GM12878 (cell line): ENCODE measurements at regions not wholly inside any gene's neighbourhood (a gene's known extent, or its start where the extent isn't known, plus 50 kb on each side); places are given as distances from the start of the nearest gene placed in this dataset.

ENCODE experiments used
- ATAC-seq: fragments of 200-7000 bp; cut with Tn5 transposase; 3 replicates; pipeline ENCODE4 v1.9.1; 2020; ENCODE audit warnings: mild to moderate bottlenecking, moderate library complexity
- BruUV-seq: library from RNA; stranded (reverse); fragments of 400-500 nt; replicated peaks from 2 replicates; lab custom pipeline; 2021; lab: Mats Ljungman, UMichigan
- CTCF ChIA-PET: fragments of 300-600 bp; sonication (Branson Sonifier 250); formaldehyde crosslinking; extraction: SDS; loops from one replicate; lab custom pipeline; 2021; ENCODE audit warnings: inconsistent platforms; lab: Yijun Ruan, JAX
- POLR2A ChIA-PET: fragments of 350-600 bp; formaldehyde crosslinking; extraction: SDS; loops from one replicate; lab custom pipeline; 2021; ENCODE audit warnings: inconsistent platforms; lab: Charles Lee
- RAD21 ChIA-PET: fragments of 300-600 bp; sonication (Branson Sonifier 250); formaldehyde crosslinking; loops from one replicate; lab custom pipeline; 2023; ENCODE audit warnings: antibody characterized with exemption; ENCODE audit not compliant: unreplicated experiment; lab: Charles Lee
- SMC1A ChIA-PET: fragments of 300-600 bp; sonication (Branson Sonifier 250); formaldehyde crosslinking; loops from one replicate; lab custom pipeline; 2023; ENCODE audit not compliant: unreplicated experiment, uncharacterized antibody; lab: Charles Lee
- DNase-seq: peaks from one replicate; pipeline ENCODE4 v3.0.0-alpha.2; 2011; ENCODE audit warnings: low read depth, low spot score
- FAIRE-seq: peaks from 3 replicates; lab custom pipeline; 2011; peaks lifted over from hg19 to GRCh38; lab: Jason Lieb, UNC
- H2AFZ ChIP-seq: 2 replicates; pipeline ENCODE4 v1.6.0; 2011; ENCODE audit warnings: low read depth, low read length, control low read depth; ENCODE audit not compliant: control insufficient read depth
- H3K27ac ChIP-seq: 2 replicates; pipeline ENCODE4 v1.5.1; 2011; ENCODE audit warnings: control low read depth; ENCODE audit not compliant: control insufficient read depth, insufficient read depth
- H3K27me3 ChIP-seq, 2 experiments: replicated peaks in 1 of 2; 2 replicates each; pipeline versions ENCODE4 v1.6.0 to v1.6.1; 2011; ENCODE audit warnings: low read length in 1 of 2; ENCODE audit not compliant: control insufficient read depth in 2 of 2, insufficient read depth in 2 of 2
- H3K36me3 ChIP-seq, 2 experiments: 2 replicates each; pipeline ENCODE4 v1.5.1; 2011; ENCODE audit warnings: low read length in 1 of 2; ENCODE audit not compliant: control insufficient read depth in 2 of 2, insufficient read depth in 2 of 2
- H3K4me1 ChIP-seq: 2 replicates; pipeline ENCODE4 v1.6.1; 2011; ENCODE audit warnings: mild to moderate bottlenecking, low read length, moderate library complexity, mixed read lengths; ENCODE audit not compliant: control insufficient read depth, insufficient read depth
- H3K4me2 ChIP-seq: 2 replicates; pipeline ENCODE4 v1.6.0; 2011; ENCODE audit warnings: control low read depth; ENCODE audit not compliant: control insufficient read depth, insufficient read depth
- H3K4me3 ChIP-seq: fragments of 200-600 bp; sonication (generic); 2 replicates; pipeline ENCODE4 v1.5.1; 2016
- H3K79me2 ChIP-seq: 2 replicates; pipeline ENCODE4 v1.6.0; 2011; ENCODE audit warnings: low read length; ENCODE audit not compliant: control insufficient read depth, insufficient read depth
- H3K9ac ChIP-seq: 2 replicates; pipeline ENCODE4 v1.8.0; 2011; ENCODE audit warnings: low read length, control low read depth, mixed read lengths; ENCODE audit not compliant: control insufficient read depth, insufficient read depth
- H3K9me3 ChIP-seq: replicated peaks from 3 replicates; pipeline ENCODE4 v1.5.1; 2011; ENCODE audit warnings: mild to moderate bottlenecking, low read length; ENCODE audit not compliant: control insufficient read depth, insufficient read depth
- H4K20me1 ChIP-seq: 2 replicates; pipeline ENCODE4 v1.6.0; 2011; ENCODE audit not compliant: control insufficient read depth, insufficient read depth
- ATF3 ChIP-seq: IDR thresholded peaks from 2 replicates; pipeline ENCODE4 v1.6.1; 2011; ENCODE audit warnings: low read depth, mild to moderate bottlenecking, low read length, moderate library complexity, borderline replicate concordance; ENCODE audit errors: extremely low read depth
- HDAC6 ChIP-seq: fragments of 200-600 bp; sonication (generic); IDR thresholded peaks from one replicate; pipeline ENCODE4 v1.8.0; 2017; ENCODE audit warnings: antibody characterized with exemption; ENCODE audit not compliant: unreplicated experiment
- IRF4 ChIP-seq: IDR thresholded peaks from 2 replicates; pipeline ENCODE4 v1.6.1; 2011; ENCODE audit warnings: low read depth, low read length
- KLF5 ChIP-seq: fragments of 450-650 bp; IDR thresholded peaks from 2 replicates; pipeline ENCODE4 v1.6.1; 2014; ENCODE audit warnings: mild to moderate bottlenecking; ENCODE audit not compliant: partially characterized antibody
- MYC ChIP-seq: IDR thresholded peaks from 2 replicates; pipeline ENCODE4 v1.6.1; 2011; ENCODE audit warnings: mild to moderate bottlenecking, low read length, moderate library complexity, inconsistent platforms; ENCODE audit not compliant: insufficient read depth, insufficient replicate concordance, insufficient read length, severe bottlenecking
- PAX5 ChIP-seq: IDR thresholded peaks from 2 replicates; pipeline ENCODE4 v1.6.1; 2011; ENCODE audit warnings: low read depth, low read length, borderline replicate concordance
- ZBED1 ChIP-seq: IDR thresholded peaks from 2 replicates; pipeline ENCODE4 v1.6.1; 2016; ENCODE audit warnings: borderline replicate concordance
- ZNF24 ChIP-seq: fragments of 450-650 bp; IDR thresholded peaks from 2 replicates; pipeline ENCODE4 v1.6.1; 2017; ENCODE audit warnings: antibody characterized with exemption, mild to moderate bottlenecking
- WGBS: methylation state at CpG from one replicate; pipeline ENCODE4 v1.1.6; 2016; ENCODE audit warnings: low lambda C conversion rate; ENCODE audit not compliant: insufficient replicate concordance, insufficient coverage; ENCODE audit errors: missing lambda C conversion rate; 5-methylcytosine and 5-hydroxymethylcytosine counted together
- in situ Hi-C: fragments of 300-500 bp; cut with MboI; formaldehyde crosslinking; loops from 9 replicates; pipeline ENCODE4 v1.14.3; 2018; ENCODE audit warnings: mixed read lengths
- intact Hi-C: fragments of 100-400 bp; cut with micrococcal nuclease; formaldehyde crosslinking; loops from one replicate; pipeline ENCODE4 v1.14.2; 2022; ENCODE audit not compliant: unreplicated experiment
- TF ChIP-seq, protein P1 (sequence below): IDR thresholded peaks from 2 replicates; pipeline ENCODE4 v1.6.1; 2011; ENCODE audit warnings: mild to moderate bottlenecking, low read depth, low read length, moderate library complexity; ENCODE audit not compliant: insufficient replicate concordance

- WGBS: 13% methylated on average over 4 of the region's 5 CpGs
- Histone ChIP-seq H2AFZ (no peak overlapping the region), H3K4me1 (no peaks in the 10 kb centered on the region), H3K36me3 (no peaks in the 10 kb centered on the region), H3K4me2 (no peak overlapping the region), H3K9me3 (no peaks in the 10 kb centered on the region), H4K20me1 (no peaks in the 10 kb centered on the region), H3K4me3 (no peak overlapping the region), H3K79me2 (no peaks in the 10 kb centered on the region), H3K9ac (no peak overlapping the region), H3K27ac (no peak overlapping the region), H3K27me3 (no peaks in the 10 kb centered on the region)
- TF ChIP-seq ATF3 (no peak), KLF5 (no peak), PAX5 (no peak), HDAC6 (no peak), ZNF24 (no peak), IRF4 (no peak), ZBED1 (no peak), MYC (no peak)
- TF ChIP-seq, protein P1, sequence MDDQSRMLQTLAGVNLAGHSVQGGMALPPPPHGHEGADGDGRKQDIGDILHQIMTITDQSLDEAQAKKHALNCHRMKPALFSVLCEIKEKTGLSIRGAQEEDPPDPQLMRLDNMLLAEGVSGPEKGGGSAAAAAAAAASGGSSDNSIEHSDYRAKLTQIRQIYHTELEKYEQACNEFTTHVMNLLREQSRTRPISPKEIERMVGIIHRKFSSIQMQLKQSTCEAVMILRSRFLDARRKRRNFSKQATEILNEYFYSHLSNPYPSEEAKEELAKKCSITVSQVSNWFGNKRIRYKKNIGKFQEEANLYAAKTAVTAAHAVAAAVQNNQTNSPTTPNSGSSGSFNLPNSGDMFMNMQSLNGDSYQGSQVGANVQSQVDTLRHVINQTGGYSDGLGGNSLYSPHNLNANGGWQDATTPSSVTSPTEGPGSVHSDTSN: no peak
- ChIA-PET RAD21 (no interaction called here), CTCF (no interaction called here), POLR2A (interaction anchor here (0.6 kb wide), 1 partner anchor 25 kb away, joined by 6 read pairs; no protein-coding TSS in a partner anchor), SMC1A (no interaction called here)
- no peak for DNase-seq
- in situ Hi-C loops: no loop called here
- ATAC-seq: no peak
- intact Hi-C loops: no loop called here
- no TSS peak for BruUV-seq
- FAIRE-seq: no peak
These were observed 272.6 kb upstream of the FAT3 start for GRCh38 chr11:91952056-91952455.
